Suprapubic skin (tissue), 4 donors: ENCODE measurements at regions not wholly inside any gene's neighbourhood (a gene's known extent, or its start where the extent isn't known, plus 50 kb on each side); places are given as distances from the start of the nearest gene placed in this dataset.

Source experiments
- DNase-seq, 2 donors: peaks; one replicate each; pipeline ENCODE4 v3.0.0-alpha.2; 2019; ENCODE audit warnings: low spot score in 2 of 2
- H3K27ac ChIP-seq: fragments of 200-600 bp; sonication (generic); one replicate; pipeline ENCODE4 v1.5.1; 2019
- H3K27me3 ChIP-seq: fragments of 200-600 bp; sonication (generic); one replicate; pipeline ENCODE4 v1.5.1; 2019
- H3K36me3 ChIP-seq: fragments of 200-600 bp; sonication (generic); one replicate; pipeline ENCODE4 v1.5.1; 2019
- H3K4me1 ChIP-seq: fragments of 200-600 bp; sonication (generic); one replicate; pipeline ENCODE4 v1.5.1; 2019
- H3K4me3 ChIP-seq: fragments of 200-600 bp; sonication (generic); one replicate; pipeline ENCODE4 v1.5.1; 2019; ENCODE audit warnings: mild to moderate bottlenecking
- H3K9me3 ChIP-seq: fragments of 200-600 bp; sonication (generic); one replicate; pipeline ENCODE4 v1.5.1; 2019
- CTCF ChIP-seq, 2 donors: fragments of 200-600 bp in 1 of 2; fragments of 450-650 bp in 1 of 2; sonication (generic) in 1 of 2; IDR thresholded peaks; one replicate each; pipeline ENCODE4 v1.5.1; 2016 to 2019; ENCODE audit warnings: antibody characterized with exemption in 2 of 2, mild to moderate bottlenecking in 1 of 2, moderate library complexity in 1 of 2
- EP300 ChIP-seq: sonication (generic); formaldehyde crosslinking; IDR thresholded peaks from one replicate; pipeline ENCODE4 v1.6.1; 2017; ENCODE audit warnings: antibody characterized with exemption
- POLR2A ChIP-seq, 2 donors: fragments of 450-650 bp; IDR thresholded peaks; one replicate each; pipeline ENCODE4 v1.6.1; 2017; ENCODE audit warnings: antibody characterized with exemption in 2 of 2, mild to moderate bottlenecking in 2 of 2, moderate library complexity in 2 of 2
- POLR2AphosphoS5 ChIP-seq, 3 donors: sonication (generic); formaldehyde crosslinking; IDR thresholded peaks; one replicate each; pipeline ENCODE4 v1.6.1; 2017; ENCODE audit warnings: antibody characterized with exemption in 3 of 3
- WGBS: methylation state at CpG from one replicate; pipeline ENCODE4 v1.1.5; 2018; 5-methylcytosine and 5-hydroxymethylcytosine counted together

- 90% methylated on average over 1 of the region's 1 CpG for WGBS
- no peaks in the 10 kb centered on the region for H3K27me3 ChIP-seq
- no peaks in the 10 kb centered on the region for H3K4me1 ChIP-seq
- no peak overlapping the region for H3K4me3 ChIP-seq
- no peak for DNase-seq
- H3K36me3 ChIP-seq, result no peaks in the 10 kb centered on the region
- no peak overlapping the region for H3K27ac ChIP-seq
- no peaks in the 10 kb centered on the region for H3K9me3 ChIP-seq
- TF ChIP-seq CTCF (IDR thresholded peaks at IDR 0.05), result no peak
- TF ChIP-seq EP300, result no peak
- no peak for TF ChIP-seq POLR2A (IDR thresholded peaks at IDR 0.05)
- TF ChIP-seq POLR2AphosphoS5 (IDR thresholded peaks at IDR 0.05), result no peak
These were observed 157.5 kb upstream of the FERD3L start for GRCh38 chr7:19302731-19303130.

GRCh38 chr7:19296617-19297016 lies 151.4 kb upstream of the FERD3L start:
- no peak overlapping the region for H3K27ac ChIP-seq
- WGBS, result 81% methylated on average over 2 of the region's 2 CpGs
- no peak for TF ChIP-seq POLR2A (IDR thresholded peaks at IDR 0.05)
- TF ChIP-seq POLR2AphosphoS5 (IDR thresholded peaks at IDR 0.05), result no peak
- no peak for TF ChIP-seq EP300
- TF ChIP-seq CTCF (IDR thresholded peaks at IDR 0.05), result no peak

GRCh38 chr7:19295376-19295775 lies 150.2 kb upstream of the FERD3L start:
- no peak for TF ChIP-seq CTCF (IDR thresholded peaks at IDR 0.05)
- no peak for TF ChIP-seq POLR2A (IDR thresholded peaks at IDR 0.05)
- H3K4me3 ChIP-seq, result no peak overlapping the region
- DNase-seq, result no peak
- H3K4me1 ChIP-seq, result no peaks in the 10 kb centered on the region
- H3K27ac ChIP-seq, result no peak overlapping the region
- WGBS, result 61% methylated on average over 5 of the region's 5 CpGs
- H3K27me3 ChIP-seq, result no peaks in the 10 kb centered on the region
- H3K36me3 ChIP-seq, result no peaks in the 10 kb centered on the region
- H3K9me3 ChIP-seq, result no peaks in the 10 kb centered on the region

More at GRCh38 chr7:19296617-19297016, 151.4 kb upstream of the FERD3L start:
- DNase-seq, result no peak
- Histone ChIP-seq H3K36me3 (no peaks in the 10 kb centered on the region), H3K27me3 (no peaks in the 10 kb centered on the region), H3K4me1 (no peaks in the 10 kb centered on the region), H3K9me3 (no peaks in the 10 kb centered on the region), H3K4me3 (no peak overlapping the region)

- Histone ChIP-seq H3K9me3 (no peaks in the 10 kb centered on the region), H3K27ac (no peak overlapping the region), H3K36me3 (no peaks in the 10 kb centered on the region), H3K27me3 (no peaks in the 10 kb centered on the region), H3K4me1 (no peaks in the 10 kb centered on the region), H3K4me3 (no peak overlapping the region)
- WGBS, result 57% methylated on average over 5 of the region's 5 CpGs
- no peak for TF ChIP-seq POLR2A (IDR thresholded peaks at IDR 0.05)
- TF ChIP-seq EP300, result no peak
- no peak for TF ChIP-seq CTCF (IDR thresholded peaks at IDR 0.05)
- TF ChIP-seq POLR2AphosphoS5 (IDR thresholded peaks at IDR 0.05), result no peak
- DNase-seq, result no peak
These were observed 149.4 kb upstream of the FERD3L start for GRCh38 chr7:19294619-19295018.

- no peak for DNase-seq
- Histone ChIP-seq H3K9me3 (no peaks in the 10 kb centered on the region), H3K4me1 (no peaks in the 10 kb centered on the region), H3K36me3 (no peaks in the 10 kb centered on the region), H3K27ac (no peak overlapping the region), H3K4me3 (no peak overlapping the region), H3K27me3 (no peaks in the 10 kb centered on the region)
- WGBS, result 67% methylated on average over 3 of the region's 3 CpGs
- no peak for TF ChIP-seq CTCF (IDR thresholded peaks at IDR 0.05)
- TF ChIP-seq POLR2AphosphoS5 (IDR thresholded peaks at IDR 0.05), result no peak
- no peak for TF ChIP-seq POLR2A (IDR thresholded peaks at IDR 0.05)
- no peak for TF ChIP-seq EP300
These were observed 148.2 kb upstream of the FERD3L start for GRCh38 chr7:19293431-19293830.
